ENCODE measurements at regions not wholly inside any gene's neighbourhood (a gene's known extent, or its start where the extent isn't known, plus 50 kb on each side); places are given as distances from the start of the nearest gene placed in this dataset.

DNA sequence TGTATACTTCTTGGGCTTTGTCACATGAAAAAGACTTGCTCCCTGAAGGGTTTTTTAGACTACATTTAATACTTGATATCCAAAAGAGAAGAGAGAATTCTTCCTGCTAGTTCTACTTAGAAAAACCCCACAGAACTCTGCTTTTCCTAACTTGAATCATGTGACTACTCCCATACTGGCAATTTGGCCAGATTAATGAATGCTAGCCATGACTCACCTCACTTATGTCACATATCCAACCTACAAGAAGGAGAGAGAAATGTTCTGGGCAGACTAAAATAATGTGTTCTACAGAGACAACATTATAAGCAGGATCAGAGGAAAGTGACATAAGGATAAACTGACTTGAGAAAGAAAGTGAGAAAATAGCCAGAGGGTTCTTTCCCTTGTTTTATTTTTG is 249.3 kb upstream of the GULP1 start:
- intact Hi-C loops (cut with micrococcal nuclease), result no loop called here

- intact Hi-C loops (cut with micrococcal nuclease), result no loop called here
These were observed 246.7 kb upstream of the GULP1 start for GRCh38 chr2:188045016-188045415.

DNA sequence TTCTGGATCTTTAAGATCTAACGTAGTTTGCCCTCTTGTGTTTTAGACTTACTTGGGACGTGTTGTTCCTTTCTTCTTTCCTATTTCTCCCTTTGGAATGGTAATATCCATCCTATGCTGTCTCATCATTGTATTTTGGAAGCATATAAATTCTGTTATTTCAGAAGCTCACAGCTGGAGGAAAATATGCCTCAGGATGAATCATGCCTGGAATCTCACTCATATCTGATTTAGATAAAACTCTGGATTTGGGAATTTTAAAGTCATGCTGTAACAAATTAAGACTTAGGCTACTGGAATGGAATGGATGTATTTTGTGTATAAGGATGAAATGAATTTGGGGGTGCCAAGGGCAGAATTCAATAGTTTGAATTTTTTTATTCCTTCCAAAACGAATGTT is 245.2 kb upstream of the GULP1 start:
- intact Hi-C loops (cut with micrococcal nuclease), result no loop called here

DNA sequence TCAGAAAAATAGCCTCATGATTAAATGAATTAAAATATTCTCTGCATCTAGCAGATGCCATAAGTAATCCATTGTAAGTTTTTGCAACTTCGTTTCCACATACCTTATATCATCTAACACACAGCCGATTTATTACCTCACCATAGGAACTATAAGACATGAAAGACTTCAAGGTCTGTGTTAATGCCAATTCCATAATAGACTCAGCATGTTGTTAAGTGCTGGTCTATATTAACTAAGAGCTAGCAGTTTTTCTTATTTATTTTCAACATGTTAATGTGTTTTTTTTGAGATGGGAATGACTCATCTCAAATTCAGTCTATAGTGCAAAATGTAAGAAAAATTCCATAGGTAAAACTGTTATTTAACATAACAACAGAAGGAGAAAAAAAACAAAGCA is 243.9 kb upstream of the GULP1 start:
- intact Hi-C loops (cut with micrococcal nuclease), result no loop called here

- intact Hi-C loops (cut with micrococcal nuclease), result no loop called here
These were observed 240.9 kb upstream of the GULP1 start for GRCh38 chr2:188050726-188051125.

GRCh38 chr2:188051706-188052105 is 240.0 kb upstream of the GULP1 start:
- intact Hi-C loops (cut with micrococcal nuclease), result no loop called here

DNA sequence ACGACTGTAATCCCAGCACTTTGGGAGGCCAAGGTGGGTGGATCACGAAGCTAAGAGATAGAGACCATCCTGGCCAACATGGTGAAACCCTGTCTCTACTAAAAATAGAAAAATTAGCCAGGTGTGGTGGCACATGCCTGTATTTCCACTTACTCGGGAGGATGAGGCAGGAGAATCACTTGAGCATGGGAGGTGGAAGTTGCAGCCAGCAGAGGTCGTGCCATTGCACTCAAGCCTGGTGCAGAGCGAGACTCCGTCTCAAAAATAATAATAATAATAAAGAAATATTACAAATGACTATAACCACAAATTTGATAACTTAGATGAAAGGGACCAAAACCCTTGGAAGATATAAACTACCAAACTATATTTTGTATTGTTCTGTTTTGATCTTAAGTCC is 226.3 kb upstream of the GULP1 start:
- intact Hi-C loops (cut with micrococcal nuclease), result no loop called here

- intact Hi-C loops (cut with micrococcal nuclease), result no loop called here
These were observed 223.6 kb upstream of the GULP1 start for GRCh38 chr2:188068093-188068492.

DNA sequence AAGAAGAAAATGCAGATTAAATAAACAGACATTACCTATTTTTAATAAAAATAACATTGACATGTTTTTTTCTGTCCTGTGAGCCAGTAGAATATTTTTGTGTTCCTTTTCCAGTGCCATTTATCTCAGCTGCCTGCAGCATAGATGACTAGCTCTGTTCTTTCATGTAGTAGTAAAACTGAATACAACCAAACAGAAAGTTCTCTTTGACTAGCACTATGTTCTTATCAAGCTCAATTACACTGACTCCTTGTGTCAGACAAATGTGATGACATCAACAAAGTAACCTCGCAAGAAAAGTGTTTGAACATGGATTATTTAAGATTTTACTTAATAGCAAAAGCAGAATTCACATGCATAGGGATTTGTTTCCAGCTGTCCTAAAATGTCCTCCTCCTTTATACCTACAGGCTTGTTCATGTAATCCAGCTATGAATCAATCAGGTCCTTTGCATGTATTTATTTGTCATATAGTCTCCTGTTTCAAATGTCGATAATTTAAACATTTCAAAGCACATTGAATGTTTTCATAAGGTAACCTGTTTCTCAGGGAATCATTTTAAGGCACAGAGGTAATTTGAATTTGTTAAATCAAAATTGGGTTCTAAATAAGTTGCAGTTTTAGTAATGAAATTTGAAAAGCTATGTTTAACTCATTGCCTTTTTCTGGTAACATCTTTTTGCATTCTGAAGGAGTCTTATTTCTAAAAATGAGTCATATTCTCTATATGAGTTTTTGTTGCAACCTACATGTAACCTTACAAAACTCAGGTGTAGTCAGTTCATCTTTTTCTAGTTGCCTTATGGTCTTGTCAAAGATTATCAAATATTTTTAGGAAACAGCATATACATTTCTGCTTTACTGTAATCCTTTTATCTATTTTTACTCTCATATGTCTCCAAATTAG is 215.3 kb upstream of the GULP1 start:
- intact Hi-C loops (cut with micrococcal nuclease), result no loop called here

DNA sequence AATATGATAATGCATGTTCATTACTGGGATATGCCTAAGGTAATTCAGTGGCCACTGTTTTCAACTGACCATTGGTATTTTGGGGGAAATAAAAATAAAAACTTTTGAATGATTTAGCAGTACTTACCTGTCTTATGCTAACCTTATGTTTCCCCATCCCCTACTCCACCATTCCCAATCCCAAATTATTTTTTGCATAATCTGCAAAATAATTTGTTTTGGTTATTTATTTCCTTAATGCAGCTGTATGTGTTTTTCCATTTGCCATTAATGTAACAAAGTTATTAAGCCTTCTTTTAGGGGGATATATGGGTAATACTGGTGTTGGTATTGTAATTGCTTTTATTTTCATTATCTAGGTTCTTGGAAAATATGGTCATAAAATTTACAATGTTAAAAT is 213.9 kb upstream of the GULP1 start:
- intact Hi-C loops (cut with micrococcal nuclease), result no loop called here

DNA sequence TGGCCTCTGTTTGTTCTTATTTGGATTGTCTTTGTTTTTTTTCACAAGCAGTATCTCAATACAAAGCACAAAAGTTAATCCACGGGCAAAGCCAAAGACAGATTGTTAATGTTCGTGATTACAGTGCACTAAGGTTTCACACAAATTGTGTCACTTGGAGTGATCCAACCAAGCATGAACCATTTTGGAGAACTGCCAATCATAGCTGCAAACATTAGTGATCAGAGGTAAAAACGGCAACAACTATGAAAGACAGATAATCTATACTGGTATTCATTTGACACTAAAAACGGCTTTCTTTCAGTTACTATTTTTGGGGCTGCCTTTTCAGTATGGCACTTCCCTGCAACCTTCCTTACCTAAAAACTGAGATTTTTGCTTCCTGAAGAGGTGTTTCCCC is 213.1 kb upstream of the GULP1 start:
- intact Hi-C loops (cut with micrococcal nuclease), result no loop called here

DNA sequence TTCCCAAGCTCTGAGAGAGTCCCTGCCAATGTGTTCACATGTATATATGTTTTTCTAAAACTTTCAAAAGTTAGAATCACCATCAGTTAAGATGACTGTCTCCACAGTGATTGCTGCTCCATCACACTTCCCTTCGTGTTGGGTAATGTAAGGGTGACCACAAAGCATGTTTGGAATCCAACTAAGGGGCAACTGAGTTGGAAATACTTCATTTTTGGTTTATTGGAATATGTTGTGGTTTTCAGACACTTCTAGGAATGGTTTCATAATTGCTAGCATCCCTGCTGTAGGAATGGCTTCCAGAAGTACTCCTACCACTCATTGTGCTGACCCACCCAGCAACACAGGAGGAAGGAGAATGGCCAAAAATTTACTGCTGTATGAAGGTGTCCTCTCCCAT is 212.5 kb upstream of the GULP1 start:
- intact Hi-C loops (cut with micrococcal nuclease), result no loop called here

DNA sequence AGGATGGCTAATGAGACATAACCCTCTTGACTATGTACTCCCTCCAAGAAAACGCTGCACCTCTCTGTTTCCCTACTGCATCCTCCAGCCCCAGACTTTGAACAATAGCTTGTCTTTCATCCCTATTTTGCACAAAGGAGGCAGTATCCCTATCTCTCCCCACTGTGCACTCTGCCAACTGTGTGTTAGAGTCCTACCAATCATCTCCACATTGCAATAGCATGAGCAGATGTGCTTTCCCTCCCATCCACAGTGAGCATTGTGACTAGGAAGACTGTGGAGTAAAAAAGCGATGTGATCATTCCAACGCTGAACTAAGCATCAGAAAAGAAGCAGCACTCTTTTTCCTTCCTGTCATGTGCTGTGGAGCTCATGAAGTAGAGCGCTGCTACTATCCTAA is 206.3 kb upstream of the GULP1 start:
- intact Hi-C loops (cut with micrococcal nuclease), result no loop called here

GRCh38 chr2:188089901-188090300 is 201.8 kb upstream of the GULP1 start:
- intact Hi-C loops (cut with micrococcal nuclease), result no loop called here

DNA sequence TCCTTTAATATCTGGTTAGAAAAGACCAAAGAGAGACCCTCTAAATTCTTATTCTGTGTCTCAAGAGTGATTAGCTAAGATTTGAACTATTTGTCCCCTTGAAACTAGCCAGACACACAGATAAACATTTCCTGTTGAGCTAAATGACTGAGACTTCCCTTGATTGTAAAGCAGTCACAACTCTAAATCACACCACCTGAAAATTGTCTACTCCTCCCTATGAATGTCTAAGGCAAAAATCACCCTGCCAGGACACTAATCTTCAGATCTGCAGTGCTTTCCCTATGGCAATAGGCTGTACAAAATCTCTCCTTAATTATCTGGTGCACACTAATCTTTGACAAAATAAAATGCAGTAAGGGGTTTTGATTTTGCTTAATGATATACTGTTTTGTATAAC is 200.5 kb upstream of the GULP1 start:
- intact Hi-C loops (cut with micrococcal nuclease), result no loop called here

- intact Hi-C loops (cut with micrococcal nuclease), result no loop called here
These were observed 198.9 kb upstream of the GULP1 start for GRCh38 chr2:188092734-188093133.

DNA sequence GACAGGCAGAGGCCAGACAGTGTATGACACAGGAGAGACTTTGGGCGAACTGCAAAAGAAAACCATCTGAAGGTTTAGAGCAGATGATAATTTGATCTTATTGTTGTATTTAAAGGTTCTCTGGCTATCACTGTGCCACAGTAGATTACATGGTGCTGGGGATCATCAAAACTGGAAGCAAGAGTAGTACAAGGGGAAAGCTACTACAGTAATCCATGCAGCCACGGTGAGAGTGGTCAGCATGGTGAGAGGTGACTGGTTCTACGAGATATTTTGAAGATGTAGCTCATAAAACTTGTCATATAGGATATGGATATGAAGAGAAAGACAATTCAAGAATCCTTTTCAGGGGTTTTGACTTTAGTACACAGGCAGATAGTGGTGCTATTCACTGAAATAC is 194.8 kb upstream of the GULP1 start:
- intact Hi-C loops (cut with micrococcal nuclease), result no loop called here

GRCh38 chr2:188102881-188103280 is 188.8 kb upstream of the GULP1 start:
- intact Hi-C loops (cut with micrococcal nuclease), result no loop called here

- intact Hi-C loops (cut with micrococcal nuclease), result no loop called here
These were observed 177.7 kb upstream of the GULP1 start for GRCh38 chr2:188114014-188114413.

- intact Hi-C loops (cut with micrococcal nuclease), result no loop called here
These were observed 174.0 kb upstream of the GULP1 start for GRCh38 chr2:188117706-188118105.

DNA sequence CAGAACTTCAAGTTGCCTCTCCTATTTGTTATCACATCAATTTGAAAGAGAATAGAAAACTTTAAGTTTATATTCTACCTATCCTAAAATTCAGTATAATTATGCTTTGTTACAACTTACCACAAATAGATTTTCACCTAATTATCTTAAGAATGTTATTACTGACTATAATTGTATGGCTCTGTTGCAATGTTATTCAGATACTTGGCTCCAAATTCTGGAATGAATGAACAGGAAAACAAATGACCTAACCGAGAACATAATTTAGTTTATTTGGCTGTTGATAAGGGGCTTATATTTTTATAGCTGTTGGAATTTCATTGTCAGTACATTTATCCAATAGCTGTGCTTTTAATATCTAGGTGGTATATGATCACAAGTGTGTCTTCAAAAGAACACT is 173.2 kb upstream of the GULP1 start:
- intact Hi-C loops (cut with micrococcal nuclease), result no loop called here

- intact Hi-C loops (cut with micrococcal nuclease), result no loop called here
These were observed 172.4 kb upstream of the GULP1 start for GRCh38 chr2:188119112-188119838.

GRCh38 chr2:188122985-188123384 is 168.7 kb upstream of the GULP1 start:
- intact Hi-C loops (cut with micrococcal nuclease), result no loop called here

All from T-helper 2 cell treated with Interferon-gamma antibody and Interleukin-4, amounts not matched to agents 100 ng/mL and 5 ng/mL, for 36 hours (primary cell).